K562 (cell line): ENCODE measurements at regions not wholly inside any gene's neighbourhood (a gene's known extent, or its start where the extent isn't known, plus 50 kb on each side); places are given as distances from the start of the nearest gene placed in this dataset.

Experiments
- ATAC-seq: fragments of 200-7000 bp; cut with Tn5 transposase; 3 replicates; pipeline ENCODE4 v1.9.1; 2020; ENCODE audit warnings: moderate library complexity
- BruUV-seq: library from RNA; stranded (reverse); fragments of 400-500 nt; replicated peaks from 2 replicates; lab custom pipeline; 2021; lab: Mats Ljungman, UMichigan
- CTCF ChIA-PET: fragments of 300-600 bp; formaldehyde crosslinking; extraction: SDS; loops from one replicate; lab custom pipeline; 2021; ENCODE audit warnings: low intra/inter-chr PET ratio; lab: Yijun Ruan, JAX
- POLR2A ChIA-PET: fragments of 300-600, 350-650 bp; sonication (Branson Sonifier 250); formaldehyde crosslinking; extraction: SDS; loops from one replicate; lab custom pipeline; 2021; ENCODE audit warnings: antibody characterized with exemption, inconsistent platforms; lab: Yijun Ruan, JAX
- DNase-seq, 4 experiments: peaks; one replicate each; pipeline versions ENCODE4 v3.0.0 to v3.0.0-alpha.2; 2011 to 2018; ENCODE audit warnings: low spot score in 3 of 4, mixed read lengths in 3 of 4; ENCODE audit errors: extremely low read depth in 1 of 4
- FAIRE-seq: peaks from 2 replicates; lab custom pipeline; 2011; peaks lifted over from hg19 to GRCh38; lab: Jason Lieb, UNC
- H2AFZ ChIP-seq: 2 replicates; pipeline ENCODE4 v1.6.0; 2011; ENCODE audit warnings: low read depth, low read length, control low read depth, inconsistent platforms
- H3K27ac ChIP-seq: fragments of 200-600 bp; 3 replicates; pipeline ENCODE4 v1.8.0; 2011; ENCODE audit warnings: low read depth, mild to moderate bottlenecking, control low read depth, inconsistent platforms, low read length, moderate library complexity, mixed read lengths; ENCODE audit errors: extremely low read depth
- H3K27me3 ChIP-seq, 2 experiments: fragments of 300-600 bp in 1 of 2; 2 replicates in 1 of 2; 3 replicates in 1 of 2; pipeline versions ENCODE4 v1.6.0 to v1.8.0; 2011; ENCODE audit warnings: inconsistent platforms in 2 of 2, low read length in 2 of 2, mild to moderate bottlenecking in 1 of 2, mixed read lengths in 1 of 2, moderate library complexity in 1 of 2; ENCODE audit not compliant: control insufficient read depth in 2 of 2, insufficient read depth in 2 of 2
- H3K36me3 ChIP-seq: fragments of 300-600 bp; 3 replicates; pipeline ENCODE4 v1.8.0; 2011; ENCODE audit warnings: mild to moderate bottlenecking, low read length, inconsistent platforms; ENCODE audit not compliant: control insufficient read depth, insufficient read depth
- H3K4me1 ChIP-seq, 2 experiments: fragments of 200-600 bp in 1 of 2; replicated peaks in 1 of 2; 2 replicates in 1 of 2; 3 replicates in 1 of 2; pipeline versions ENCODE4 v1.5.1 to v1.8.0; 2011; ENCODE audit warnings: inconsistent platforms in 2 of 2, low read length in 2 of 2, mild to moderate bottlenecking in 1 of 2, mixed read lengths in 1 of 2, moderate library complexity in 1 of 2; ENCODE audit not compliant: control insufficient read depth in 2 of 2, insufficient read depth in 2 of 2
- H3K4me2 ChIP-seq: 2 replicates; pipeline ENCODE4 v1.6.1; 2011; ENCODE audit warnings: low read length, control low read depth, inconsistent platforms, mixed read lengths; ENCODE audit not compliant: insufficient read depth
- H3K4me3 ChIP-seq: fragments of 200-600 bp; sonication (generic), shearing (Covaris generic); 2 replicates; pipeline ENCODE4 v1.5.1; 2016; ENCODE audit warnings: control low read depth, inconsistent platforms
- H3K79me2 ChIP-seq: fragments of 200-600 bp; 3 replicates; pipeline ENCODE4 v1.8.0; 2011; ENCODE audit warnings: low read length, inconsistent platforms; ENCODE audit not compliant: control insufficient read depth, insufficient read depth
- H3K9ac ChIP-seq, 2 experiments: 2 replicates each; pipeline versions ENCODE4 v1.6.0 to v1.6.1; 2011; ENCODE audit warnings: low read depth in 2 of 2, low read length in 2 of 2, control low read depth in 1 of 2, inconsistent platforms in 1 of 2, mild to moderate bottlenecking in 1 of 2, mixed read lengths in 1 of 2; ENCODE audit not compliant: insufficient read depth in 1 of 2
- H3K9me1 ChIP-seq: one replicate; pipeline ENCODE4 v1.6.0; 2011; ENCODE audit warnings: inconsistent platforms, mild to moderate bottlenecking, low read length, moderate library complexity; ENCODE audit not compliant: control insufficient read depth, insufficient read depth
- H3K9me3 ChIP-seq: replicated peaks from 2 replicates; pipeline ENCODE4 v1.5.1; 2011; ENCODE audit warnings: low read depth, low read length, inconsistent platforms; ENCODE audit not compliant: control insufficient read depth, insufficient read depth
- H4K20me1 ChIP-seq: replicated peaks from 2 replicates; pipeline ENCODE4 v1.6.1; 2011; ENCODE audit warnings: low read length, inconsistent platforms, mixed read lengths; ENCODE audit not compliant: control insufficient read depth, insufficient read depth
- MAFF ChIP-seq: IDR thresholded peaks from 2 replicates; pipeline ENCODE4 v1.6.1; 2012; ENCODE audit warnings: low read length, improper control_type of control experiment
- MAFG ChIP-seq: fragments of 450-650 bp; conservative IDR thresholded peaks from 2 replicates; pipeline ENCODE4 v1.6.1; 2016; ENCODE audit warnings: missing genetic modification characterization, missing compliant biosample characterization
- MAFK ChIP-seq: IDR thresholded peaks from 2 replicates; pipeline ENCODE4 v1.6.1; 2011; ENCODE audit warnings: low read length, improper control_type of control experiment
- MLX ChIP-seq, 2 experiments: fragments of 450-650 bp in 1 of 2; sonication (generic) in 1 of 2; formaldehyde crosslinking; conservative IDR thresholded peaks; 2 replicates each; pipeline versions ENCODE4 v1.4.0 to v1.8.1; 2020 to 2022; ENCODE audit warnings: mild to moderate bottlenecking in 1 of 2, missing genetic modification reagents in 1 of 2
- SIRT6 ChIP-seq: IDR thresholded peaks from one replicate; pipeline ENCODE4 v1.6.1; 2012; ENCODE audit warnings: low read depth, mild to moderate bottlenecking, control low read depth, inconsistent platforms, low read length, moderate library complexity
- ZNF316 ChIP-seq: fragments of 450-650 bp; IDR thresholded peaks from 2 replicates; pipeline ENCODE4 v1.6.1; 2016
- WGBS: fragments of 100-300 bp; shearing (Covaris generic); methylation state at CpG from one replicate; pipeline ENCODE4 v1.1.6; 2016; ENCODE audit warnings: low coverage, mixed read lengths; ENCODE audit not compliant: insufficient coverage; ENCODE audit errors: missing lambda C conversion rate; 5-methylcytosine and 5-hydroxymethylcytosine counted together
- in situ Hi-C: fragments of 300-500 bp; cut with MboI; formaldehyde crosslinking; loops from 4 replicates; pipeline ENCODE4 v1.15.0; 2018; ENCODE audit warnings: inconsistent platforms, mixed read lengths
- intact Hi-C: fragments of 100-400 bp; cut with micrococcal nuclease; formaldehyde crosslinking; loops from 2 replicates; pipeline ENCODE4 v1.14.2; 2022

GRCh38 chr6:109916759-109917158, 61.4 kb upstream of the GPR6 start:
- Histone ChIP-seq H3K9ac (no peak overlapping the region), H2AFZ (no peak overlapping the region), H3K4me3 (no peak overlapping the region), H3K4me2 (no peak overlapping the region), H3K9me1 (no peaks in the 10 kb centered on the region), H3K9me3 (no peaks in the 10 kb centered on the region), H3K4me1 (no peaks in the 10 kb centered on the region; a peak in 1 of 5 replicates), H4K20me1 (no peaks in the 10 kb centered on the region), H3K27ac (no peak overlapping the region), H3K79me2 (no peaks in the 10 kb centered on the region), H3K27me3 (peaks cover 8 to 17% of the 10 kb centered on the region in 2 experiments; a peak in 3 of 5 replicates), H3K36me3 (no peaks in the 10 kb centered on the region)
- BruUV-seq: no TSS peak
- in situ Hi-C loops (no loop called here), intact Hi-C loops (no loop called here)
- FAIRE-seq: no peak
- no peak for DNase-seq
- no peak for ATAC-seq
- CTCF ChIA-PET: no interaction called here
- WGBS: 0% methylated on average over 4 of the region's 4 CpGs
- peak; percentile 79 for TF ChIP-seq MAFG (tag)
- TF ChIP-seq MLX (CRISPR knock-in tag; conservative IDR thresholded peaks at IDR 0.05): no peak
- peak; percentile 60; the same call in 1 of the 2 replicates for TF ChIP-seq ZNF316
- TF ChIP-seq MAFK: peak; percentile 32; the same call in 1 of the 2 replicates
- peak; percentile 51; the same call in 1 of the 2 replicates for TF ChIP-seq MAFF
- TF ChIP-seq SIRT6: no peak
- POLR2A ChIA-PET: interaction anchor here (0.7 to 1.3 kb wide), 3 partner anchors 12 to 187 kb away, joined by 3 to 5 read pairs (median 4); no protein-coding TSS in a partner anchor
